Panc1 (cell line): ENCODE measurements at regions not wholly inside any gene's neighbourhood (a gene's known extent, or its start where the extent isn't known, plus 50 kb on each side); places are given as distances from the start of the nearest gene placed in this dataset.

Source experiments
- ATAC-seq: fragments of 200-7000 bp; cut with Tn5 transposase; 2 replicates; pipeline ENCODE4 v1.9.1; 2020; ENCODE audit warnings: mild to moderate bottlenecking, moderate library complexity
- BruUV-seq: library from RNA; stranded (reverse); fragments of 400-500 nt; replicated peaks from 2 replicates; lab custom pipeline; 2021; lab: Mats Ljungman, UMichigan
- CTCF ChIA-PET: fragments of 300-600 bp; sonication (Branson Sonifier 250); formaldehyde crosslinking; loops from one replicate; lab custom pipeline; 2022; ENCODE audit warnings: antibody characterized with exemption; lab: Charles Lee
- POLR2A ChIA-PET: fragments of 300-600 bp; sonication (Branson Sonifier 250); formaldehyde crosslinking; loops from one replicate; lab custom pipeline; 2022; ENCODE audit warnings: antibody characterized with exemption; lab: Charles Lee
- DNase-seq: peaks from one replicate; pipeline ENCODE4 v3.0.0-alpha.2; 2010; ENCODE audit warnings: low read depth, low spot score
- H3K27ac ChIP-seq: 2 replicates; pipeline ENCODE4 v1.5.1; 2011; ENCODE audit warnings: mild to moderate bottlenecking, low read length, inconsistent platforms
- H3K27me3 ChIP-seq: fragments of 200-500 bp; sonication (Bioruptor generic); 2 replicates; pipeline ENCODE4 v1.6.0; 2014; ENCODE audit warnings: low read length, inconsistent platforms; ENCODE audit not compliant: control insufficient read depth, insufficient read depth
- H3K36me3 ChIP-seq: fragments of 200-500 bp; sonication (Bioruptor generic); 2 replicates; pipeline ENCODE4 v1.5.1; 2014; ENCODE audit warnings: inconsistent platforms, mild to moderate bottlenecking, low read length, moderate library complexity; ENCODE audit not compliant: control insufficient read depth, insufficient read depth
- H3K4me1 ChIP-seq: 2 replicates; pipeline ENCODE4 v1.5.1; 2011; ENCODE audit warnings: inconsistent platforms, mild to moderate bottlenecking, low read length, moderate library complexity; ENCODE audit not compliant: control insufficient read depth, insufficient read depth
- H3K4me3 ChIP-seq, 2 experiments: 2 replicates each; pipeline ENCODE4 v1.5.1; 2011 to 2012; ENCODE audit warnings: low read depth in 2 of 2, low read length in 2 of 2, mild to moderate bottlenecking in 2 of 2, inconsistent platforms in 1 of 2, moderate library complexity in 1 of 2
- H3K9me3 ChIP-seq: fragments of 200-500 bp; sonication (Bioruptor generic); 2 replicates; pipeline ENCODE4 v1.5.1; 2014; ENCODE audit warnings: low read depth, mild to moderate bottlenecking, inconsistent platforms, low read length, moderate library complexity; ENCODE audit not compliant: control insufficient read depth, insufficient read depth
- POLR2AphosphoS5 ChIP-seq: IDR thresholded peaks from 2 replicates; pipeline ENCODE4 v1.6.1; 2012; ENCODE audit warnings: mild to moderate bottlenecking, low read depth, low read length, moderate library complexity
- SIN3A ChIP-seq: IDR thresholded peaks from 2 replicates; pipeline ENCODE4 v1.6.1; 2012; ENCODE audit warnings: low read depth, mild to moderate bottlenecking, low read length, moderate library complexity, borderline replicate concordance; ENCODE audit not compliant: insufficient read depth
- TCF7L2 ChIP-seq: IDR thresholded peaks from 2 replicates; pipeline ENCODE4 v1.6.1; 2011; ENCODE audit warnings: mild to moderate bottlenecking, low read depth, low read length, inconsistent platforms
- in situ Hi-C: cut with HindIII; loops from 2 replicates; pipeline ENCODE4 v1.10.0; 2016; ENCODE audit warnings: low sequenced_read_pairs, low pct_unique_long_range_greater_than_20kb
- intact Hi-C: fragments of 100-400 bp; cut with micrococcal nuclease; formaldehyde crosslinking; loops from one replicate; pipeline ENCODE4 v1.10.0; 2022; ENCODE audit not compliant: unreplicated experiment
- TF ChIP-seq, protein P1 (sequence below), 2 experiments: IDR thresholded peaks; 2 replicates each; pipeline ENCODE4 v1.6.1; 2011 to 2012; ENCODE audit warnings: low read depth in 2 of 2, control low read depth in 1 of 2, low read length in 1 of 2, mild to moderate bottlenecking in 1 of 2, moderate library complexity in 1 of 2; ENCODE audit not compliant: insufficient read depth in 1 of 2
- TF ChIP-seq, protein P2 (sequence below): fragments of 450-650 bp; IDR thresholded peaks from 2 replicates; pipeline ENCODE4 v1.5.1; 2017; ENCODE audit warnings: mild to moderate bottlenecking

DNA sequence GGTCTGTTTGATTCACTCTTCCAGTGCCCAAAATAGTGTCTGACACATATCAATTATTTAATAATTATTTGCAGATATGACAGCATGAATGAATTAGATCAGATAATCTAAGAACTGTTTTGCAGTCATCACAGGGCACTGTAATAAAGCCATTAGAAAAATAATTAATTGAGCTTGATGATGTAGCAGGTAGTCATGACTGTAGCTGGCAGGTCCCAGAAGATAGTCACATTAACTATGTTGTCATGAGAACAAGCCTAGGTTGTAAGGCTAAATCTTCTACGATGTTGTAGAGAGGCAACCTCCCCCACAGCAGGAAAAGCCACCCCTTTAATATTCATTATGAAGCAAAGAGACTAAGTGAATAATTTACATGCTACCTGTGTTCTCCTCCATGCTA, 243.9 kb upstream of the SPTLC3 start:
- BruUV-seq, result no TSS peak
- DNase-seq (no peak), ATAC-seq (no peak)
- ChIA-PET POLR2A (no interaction called here), CTCF (no interaction called here)
- in situ Hi-C loops (no loop called here), intact Hi-C loops (no loop called here)
- no peaks in the 10 kb centered on the region; the same call in 1 of the 2 replicates for H3K4me1 ChIP-seq
- H3K4me3 ChIP-seq, result no peak overlapping the region
- no peaks in the 10 kb centered on the region for H3K36me3 ChIP-seq
- TF ChIP-seq, protein P1, sequence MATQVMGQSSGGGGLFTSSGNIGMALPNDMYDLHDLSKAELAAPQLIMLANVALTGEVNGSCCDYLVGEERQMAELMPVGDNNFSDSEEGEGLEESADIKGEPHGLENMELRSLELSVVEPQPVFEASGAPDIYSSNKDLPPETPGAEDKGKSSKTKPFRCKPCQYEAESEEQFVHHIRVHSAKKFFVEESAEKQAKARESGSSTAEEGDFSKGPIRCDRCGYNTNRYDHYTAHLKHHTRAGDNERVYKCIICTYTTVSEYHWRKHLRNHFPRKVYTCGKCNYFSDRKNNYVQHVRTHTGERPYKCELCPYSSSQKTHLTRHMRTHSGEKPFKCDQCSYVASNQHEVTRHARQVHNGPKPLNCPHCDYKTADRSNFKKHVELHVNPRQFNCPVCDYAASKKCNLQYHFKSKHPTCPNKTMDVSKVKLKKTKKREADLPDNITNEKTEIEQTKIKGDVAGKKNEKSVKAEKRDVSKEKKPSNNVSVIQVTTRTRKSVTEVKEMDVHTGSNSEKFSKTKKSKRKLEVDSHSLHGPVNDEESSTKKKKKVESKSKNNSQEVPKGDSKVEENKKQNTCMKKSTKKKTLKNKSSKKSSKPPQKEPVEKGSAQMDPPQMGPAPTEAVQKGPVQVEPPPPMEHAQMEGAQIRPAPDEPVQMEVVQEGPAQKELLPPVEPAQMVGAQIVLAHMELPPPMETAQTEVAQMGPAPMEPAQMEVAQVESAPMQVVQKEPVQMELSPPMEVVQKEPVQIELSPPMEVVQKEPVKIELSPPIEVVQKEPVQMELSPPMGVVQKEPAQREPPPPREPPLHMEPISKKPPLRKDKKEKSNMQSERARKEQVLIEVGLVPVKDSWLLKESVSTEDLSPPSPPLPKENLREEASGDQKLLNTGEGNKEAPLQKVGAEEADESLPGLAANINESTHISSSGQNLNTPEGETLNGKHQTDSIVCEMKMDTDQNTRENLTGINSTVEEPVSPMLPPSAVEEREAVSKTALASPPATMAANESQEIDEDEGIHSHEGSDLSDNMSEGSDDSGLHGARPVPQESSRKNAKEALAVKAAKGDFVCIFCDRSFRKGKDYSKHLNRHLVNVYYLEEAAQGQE (IDR thresholded peaks at IDR 0.05; ENCODE audit: insufficient read depth in 1 of 2, low read depth in 2 of 2, low read length in 1 of 2), result no peak
- no peak for TF ChIP-seq POLR2AphosphoS5
- TF ChIP-seq, protein P2, sequence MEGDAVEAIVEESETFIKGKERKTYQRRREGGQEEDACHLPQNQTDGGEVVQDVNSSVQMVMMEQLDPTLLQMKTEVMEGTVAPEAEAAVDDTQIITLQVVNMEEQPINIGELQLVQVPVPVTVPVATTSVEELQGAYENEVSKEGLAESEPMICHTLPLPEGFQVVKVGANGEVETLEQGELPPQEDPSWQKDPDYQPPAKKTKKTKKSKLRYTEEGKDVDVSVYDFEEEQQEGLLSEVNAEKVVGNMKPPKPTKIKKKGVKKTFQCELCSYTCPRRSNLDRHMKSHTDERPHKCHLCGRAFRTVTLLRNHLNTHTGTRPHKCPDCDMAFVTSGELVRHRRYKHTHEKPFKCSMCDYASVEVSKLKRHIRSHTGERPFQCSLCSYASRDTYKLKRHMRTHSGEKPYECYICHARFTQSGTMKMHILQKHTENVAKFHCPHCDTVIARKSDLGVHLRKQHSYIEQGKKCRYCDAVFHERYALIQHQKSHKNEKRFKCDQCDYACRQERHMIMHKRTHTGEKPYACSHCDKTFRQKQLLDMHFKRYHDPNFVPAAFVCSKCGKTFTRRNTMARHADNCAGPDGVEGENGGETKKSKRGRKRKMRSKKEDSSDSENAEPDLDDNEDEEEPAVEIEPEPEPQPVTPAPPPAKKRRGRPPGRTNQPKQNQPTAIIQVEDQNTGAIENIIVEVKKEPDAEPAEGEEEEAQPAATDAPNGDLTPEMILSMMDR, result no peak
- TF ChIP-seq SIN3A, result no peak
- no peak for TF ChIP-seq TCF7L2
- H3K27ac ChIP-seq, result no peak overlapping the region
- no peaks in the 10 kb centered on the region for H3K27me3 ChIP-seq
- no peaks in the 10 kb centered on the region for H3K9me3 ChIP-seq

DNA sequence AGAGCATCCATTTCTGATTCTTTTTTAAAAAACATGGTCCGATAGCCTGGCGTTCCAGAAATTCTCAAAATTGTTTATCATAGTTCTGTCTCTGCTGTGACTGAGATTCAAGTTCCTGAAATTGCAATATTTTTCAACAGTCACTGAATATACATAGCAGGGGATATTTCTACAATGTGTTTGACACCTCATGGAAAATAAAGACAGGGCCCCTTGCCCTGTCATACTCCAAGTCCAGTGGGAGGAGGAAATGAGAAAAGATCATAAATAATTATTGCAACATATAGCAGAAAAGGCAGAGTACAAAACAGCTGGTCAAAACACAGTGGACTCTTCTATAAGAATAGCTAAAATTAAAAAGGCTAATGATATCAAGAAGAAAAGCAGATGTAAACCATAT, 234.8 kb upstream of the SPTLC3 start:
- H3K27ac ChIP-seq, result no peak overlapping the region
- in situ Hi-C loops (no loop called here), intact Hi-C loops (no loop called here)
- TF ChIP-seq, protein P2, result no peak
- no peak for TF ChIP-seq TCF7L2
- no peak for TF ChIP-seq SIN3A
- no peak for TF ChIP-seq POLR2AphosphoS5
- TF ChIP-seq, protein P1 (IDR thresholded peaks at IDR 0.05; ENCODE audit: insufficient read depth in 1 of 2, low read depth in 2 of 2, low read length in 1 of 2), result no peak
- POLR2A ChIA-PET, result no interaction called here
- H3K4me3 ChIP-seq, result no peak overlapping the region
- no peaks in the 10 kb centered on the region for H3K27me3 ChIP-seq
- BruUV-seq, result no TSS peak
- CTCF ChIA-PET, result no interaction called here
- DNase-seq (no peak), ATAC-seq (no peak)
- no peaks in the 10 kb centered on the region for H3K9me3 ChIP-seq
- H3K36me3 ChIP-seq, result no peaks in the 10 kb centered on the region
- H3K4me1 ChIP-seq, result no peaks in the 10 kb centered on the region
